GM19438 (cell line): ENCODE measurements at regions not wholly inside any gene's neighbourhood (a gene's known extent, or its start where the extent isn't known, plus 50 kb on each side); places are given as distances from the start of the nearest gene placed in this dataset.

Source experiments
- ATAC-seq: cut with Tn5 transposase; IDR thresholded peaks from one replicate; pipeline ENCODE4 v1.9.1; 2021; ENCODE audit warnings: low read depth; ENCODE audit not compliant: unreplicated experiment

DNA sequence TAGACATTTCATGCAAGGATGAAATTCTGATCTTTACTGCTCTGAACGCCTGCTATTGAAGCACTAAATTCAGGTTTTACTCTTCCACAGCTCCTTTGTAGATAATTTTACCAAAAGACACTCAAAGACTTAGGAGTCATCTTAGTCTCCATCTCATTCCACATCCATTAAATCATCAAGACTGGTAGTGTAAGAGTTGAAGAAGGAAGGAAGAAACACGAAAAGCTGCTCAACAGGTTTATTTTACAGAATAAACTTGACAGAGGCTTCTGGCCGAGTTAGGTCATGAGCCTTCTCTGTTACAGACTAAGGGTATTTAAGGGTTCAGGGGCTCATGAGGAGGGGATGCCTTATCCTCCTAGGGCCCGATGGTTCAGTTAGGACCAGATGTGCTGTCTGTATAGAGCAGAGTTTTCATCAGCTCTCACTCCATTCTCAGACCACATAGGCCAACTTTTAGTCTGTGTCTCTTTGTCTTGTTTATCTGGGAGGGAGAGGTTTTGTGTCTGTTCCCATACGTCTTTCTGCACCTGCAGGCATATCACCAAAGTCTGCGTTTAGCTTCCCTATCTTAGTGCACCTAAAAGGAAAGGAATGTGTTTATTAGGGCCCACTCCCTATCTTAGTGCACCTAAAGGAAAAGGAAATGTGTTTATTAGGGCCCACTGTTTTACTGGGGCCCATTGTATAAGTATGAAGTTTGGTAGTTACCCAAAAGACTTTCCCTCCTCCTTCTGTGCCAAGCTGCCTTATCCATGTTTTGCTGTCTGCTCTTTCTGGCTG is 57.4 kb upstream of the RGS18 start:
- no peak for ATAC-seq

DNA sequence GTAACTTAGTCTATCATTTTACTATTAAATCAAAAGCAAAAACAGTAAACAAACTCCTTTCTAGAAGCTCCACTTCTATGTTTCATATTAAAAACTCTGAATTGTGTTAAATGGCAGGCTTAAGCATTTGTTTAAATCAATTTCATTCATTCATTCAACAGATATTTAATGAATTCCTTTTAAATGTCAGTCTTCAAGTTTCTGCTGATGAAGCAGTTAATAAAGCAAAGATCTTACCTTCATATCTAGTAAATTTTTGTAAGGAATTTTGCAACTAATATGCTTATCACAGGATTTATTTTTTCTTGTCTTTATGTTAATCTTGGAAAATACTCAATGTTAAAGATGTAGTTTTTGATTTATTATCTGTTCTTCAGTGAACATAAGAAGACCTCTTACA is 54.1 kb upstream of the RGS18 start:
- ATAC-seq = no peak

DNA sequence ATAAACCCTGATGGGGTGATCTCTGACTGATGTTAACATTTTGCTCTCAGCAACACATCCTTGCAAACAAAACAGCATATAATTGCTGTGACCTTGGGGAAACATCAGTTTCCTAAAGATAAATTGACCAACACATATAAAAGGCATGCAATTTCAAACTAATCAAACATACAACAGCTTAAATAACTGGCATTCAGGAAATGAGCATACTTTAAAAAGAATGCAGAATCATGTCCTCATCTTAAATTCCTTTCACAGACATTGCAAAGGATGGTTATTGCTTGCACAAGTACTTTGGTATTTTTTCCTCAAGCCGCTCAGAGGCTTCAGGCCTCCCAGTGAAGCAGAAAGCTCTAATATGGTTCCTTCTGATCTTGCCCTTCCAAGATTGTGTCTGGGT is 53.4 kb upstream of the RGS18 start:
- ATAC-seq = no peak

DNA sequence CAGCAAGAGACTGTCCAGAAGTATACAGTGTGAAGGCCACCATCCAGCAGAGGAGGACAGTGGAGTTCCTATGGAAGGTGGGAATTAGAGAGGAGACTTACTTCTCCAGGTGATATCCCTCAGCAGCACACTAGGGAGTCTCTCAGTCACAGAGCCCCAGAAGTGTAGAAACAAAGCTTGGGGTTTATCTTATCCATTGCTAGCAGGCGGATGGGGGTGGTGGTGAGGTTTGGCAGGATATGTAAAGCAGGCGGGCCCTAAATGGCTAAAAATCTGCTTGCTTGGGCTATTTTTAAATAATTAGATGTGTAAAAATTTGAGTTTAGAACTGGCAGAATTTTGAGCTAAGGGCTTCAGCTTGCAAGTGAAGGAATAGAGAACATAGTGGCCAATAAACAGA is 50.1 kb upstream of the RGS18 start:
- ATAC-seq = no peak
